ENCODE measurements at regions not wholly inside any gene's neighbourhood (a gene's known extent, or its start where the extent isn't known, plus 50 kb on each side); places are given as distances from the start of the nearest gene placed in this dataset.

- no peaks in the 10 kb centered on the region for H3K79me2 ChIP-seq (ENCODE audit: low read depth)
- no peak overlapping the region for H2AFZ ChIP-seq
- POLR2A ChIA-PET (ENCODE audit: unreplicated experiment), result no interaction called here
- DNase-seq, result no peak
- CTCF ChIA-PET, result no interaction called here
- no peak overlapping the region for H3K27ac ChIP-seq
- H3K4me2 ChIP-seq, result no peak overlapping the region
- no peak overlapping the region for H3K4me3 ChIP-seq
- BruUV-seq (replicated peaks), result no TSS peak
- H3K9me2 ChIP-seq (ENCODE audit: insufficient read depth), result no peaks in the 10 kb centered on the region; the same call in 1 of the 2 replicates
- H4K20me1 ChIP-seq (ENCODE audit: insufficient read depth), result no peaks in the 10 kb centered on the region
- 0 out of 2 replicates have a peak, but pooled peaks cover 5% of the 10 kb centered on the region for H3K27me3 ChIP-seq (ENCODE audit: insufficient read depth, low read depth)
- no peaks in the 10 kb centered on the region for H3F3A ChIP-seq (ENCODE audit: insufficient read depth, low read depth)
- no peaks in the 10 kb centered on the region for H3K9me3 ChIP-seq (ENCODE audit: insufficient read depth, low read depth)
- no peak for TF ChIP-seq EZH2 (IDR thresholded peaks at IDR 0.05; ENCODE audit: low read depth)
- TF ChIP-seq, protein P1, sequence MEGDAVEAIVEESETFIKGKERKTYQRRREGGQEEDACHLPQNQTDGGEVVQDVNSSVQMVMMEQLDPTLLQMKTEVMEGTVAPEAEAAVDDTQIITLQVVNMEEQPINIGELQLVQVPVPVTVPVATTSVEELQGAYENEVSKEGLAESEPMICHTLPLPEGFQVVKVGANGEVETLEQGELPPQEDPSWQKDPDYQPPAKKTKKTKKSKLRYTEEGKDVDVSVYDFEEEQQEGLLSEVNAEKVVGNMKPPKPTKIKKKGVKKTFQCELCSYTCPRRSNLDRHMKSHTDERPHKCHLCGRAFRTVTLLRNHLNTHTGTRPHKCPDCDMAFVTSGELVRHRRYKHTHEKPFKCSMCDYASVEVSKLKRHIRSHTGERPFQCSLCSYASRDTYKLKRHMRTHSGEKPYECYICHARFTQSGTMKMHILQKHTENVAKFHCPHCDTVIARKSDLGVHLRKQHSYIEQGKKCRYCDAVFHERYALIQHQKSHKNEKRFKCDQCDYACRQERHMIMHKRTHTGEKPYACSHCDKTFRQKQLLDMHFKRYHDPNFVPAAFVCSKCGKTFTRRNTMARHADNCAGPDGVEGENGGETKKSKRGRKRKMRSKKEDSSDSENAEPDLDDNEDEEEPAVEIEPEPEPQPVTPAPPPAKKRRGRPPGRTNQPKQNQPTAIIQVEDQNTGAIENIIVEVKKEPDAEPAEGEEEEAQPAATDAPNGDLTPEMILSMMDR (conservative IDR thresholded peaks at IDR 0.05), result no peak
- no peaks in the 10 kb centered on the region for H3K36me3 ChIP-seq (ENCODE audit: low read depth)
- no peaks in the 10 kb centered on the region for H3K4me1 ChIP-seq (replicated peaks; ENCODE audit: insufficient read depth)
- intact Hi-C loops (cut with micrococcal nuclease; ENCODE audit: unreplicated experiment), result no loop called here
Observed at GRCh38 chr2:4831751-4832150, 860.4 kb upstream of the SOX11 start.

DNA sequence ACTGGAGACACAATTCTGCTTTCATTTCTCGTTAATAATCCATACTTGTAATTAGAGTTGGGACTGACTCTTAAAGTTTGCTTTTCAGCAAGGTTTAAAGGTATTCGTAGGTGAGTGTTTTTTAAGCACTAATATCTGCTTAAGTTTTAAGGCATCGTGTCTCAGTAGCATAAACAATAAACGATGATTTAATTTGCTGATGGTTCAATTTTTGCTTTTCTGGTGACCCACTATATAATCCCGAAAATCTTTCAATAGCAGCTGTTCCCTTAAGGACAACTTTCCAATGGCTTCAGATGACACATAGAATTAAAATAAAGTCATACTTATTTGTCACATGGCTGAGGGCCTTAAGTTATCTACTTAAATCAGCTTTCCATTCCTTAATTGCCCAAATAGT is 859.5 kb upstream of the SOX11 start:
- no peak for DNase-seq
- no TSS peak for BruUV-seq (replicated peaks)

DNA sequence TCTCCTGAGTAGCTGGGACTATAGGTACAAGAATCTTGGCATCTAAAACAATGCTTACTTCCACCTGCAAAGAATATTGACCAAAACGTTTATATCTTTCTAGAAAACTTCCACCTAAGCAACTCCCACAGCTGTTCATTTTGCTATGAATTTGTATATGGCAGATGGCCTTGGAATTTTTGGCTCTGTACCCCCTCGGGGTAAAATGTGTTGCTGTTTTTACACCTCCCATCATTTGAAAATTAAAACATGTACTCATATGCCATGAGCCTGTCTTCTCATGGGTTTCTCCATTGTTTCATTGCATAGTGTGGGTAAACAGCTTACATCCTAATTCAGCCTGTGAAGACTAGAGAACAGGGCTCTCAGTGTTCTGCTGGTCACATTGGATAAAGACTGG is 853.6 kb upstream of the SOX11 start:
- no peak overlapping the region for H3K27ac ChIP-seq
- no peak overlapping the region for H3K4me3 ChIP-seq
- no peak for TF ChIP-seq EZH2 (IDR thresholded peaks at IDR 0.05; ENCODE audit: low read depth)
- TF ChIP-seq, protein P1 (conservative IDR thresholded peaks at IDR 0.05), result no peak
- CTCF ChIA-PET, result no interaction called here
- H3K9me2 ChIP-seq (ENCODE audit: insufficient read depth), result no peaks in the 10 kb centered on the region; the same call in 1 of the 2 replicates
- DNase-seq, result no peak
- no peaks in the 10 kb centered on the region for H3F3A ChIP-seq (ENCODE audit: insufficient read depth, low read depth)
- intact Hi-C loops (cut with micrococcal nuclease; ENCODE audit: unreplicated experiment), result no loop called here
- H2AFZ ChIP-seq, result no peak overlapping the region
- H3K9me3 ChIP-seq (ENCODE audit: insufficient read depth, low read depth), result no peaks in the 10 kb centered on the region
- BruUV-seq (replicated peaks), result no TSS peak
- H3K4me2 ChIP-seq, result no peak overlapping the region
- no peaks in the 10 kb centered on the region for H3K79me2 ChIP-seq (ENCODE audit: low read depth)
- H3K27me3 ChIP-seq (ENCODE audit: insufficient read depth, low read depth), result no peaks in the 10 kb centered on the region; the same call in 1 of the 2 replicates
- H3K4me1 ChIP-seq (replicated peaks; ENCODE audit: insufficient read depth), result no peaks in the 10 kb centered on the region
- no peaks in the 10 kb centered on the region for H4K20me1 ChIP-seq (ENCODE audit: insufficient read depth)
- POLR2A ChIA-PET (ENCODE audit: unreplicated experiment), result no interaction called here
- H3K36me3 ChIP-seq (ENCODE audit: low read depth), result no peaks in the 10 kb centered on the region

More for the DNA sequence above, 859.5 kb upstream of the SOX11 start:
- H3K27ac ChIP-seq, result no peak overlapping the region
- H3K9me2 ChIP-seq (ENCODE audit: insufficient read depth), result no peaks in the 10 kb centered on the region; the same call in 1 of the 2 replicates
- no peak for TF ChIP-seq EZH2 (IDR thresholded peaks at IDR 0.05; ENCODE audit: low read depth)
- TF ChIP-seq, protein P1 (conservative IDR thresholded peaks at IDR 0.05), result no peak
- H3K4me1 ChIP-seq (replicated peaks; ENCODE audit: insufficient read depth), result no peaks in the 10 kb centered on the region
- H3K27me3 ChIP-seq (ENCODE audit: insufficient read depth, low read depth), result 0 out of 2 replicates have a peak, but pooled peaks cover 5% of the 10 kb centered on the region
- no peaks in the 10 kb centered on the region for H3K9me3 ChIP-seq (ENCODE audit: insufficient read depth, low read depth)
- H3K4me3 ChIP-seq, result no peak overlapping the region
- H2AFZ ChIP-seq, result no peak overlapping the region
- H3K36me3 ChIP-seq (ENCODE audit: low read depth), result no peaks in the 10 kb centered on the region
- H3F3A ChIP-seq (ENCODE audit: insufficient read depth, low read depth), result no peaks in the 10 kb centered on the region
- ChIA-PET CTCF (no interaction called here), POLR2A (ENCODE audit: unreplicated experiment) (no interaction called here)
- no peaks in the 10 kb centered on the region for H3K79me2 ChIP-seq (ENCODE audit: low read depth)
- H4K20me1 ChIP-seq (ENCODE audit: insufficient read depth), result no peaks in the 10 kb centered on the region
- no peak overlapping the region for H3K4me2 ChIP-seq
- intact Hi-C loops (cut with micrococcal nuclease; ENCODE audit: unreplicated experiment), result no loop called here
